DLD1 (cell line): ENCODE measurements at regions not wholly inside any gene's neighbourhood (a gene's known extent, or its start where the extent isn't known, plus 50 kb on each side); places are given as distances from the start of the nearest gene placed in this dataset.
"Not testable (repeated sequence)": the region's sequence is repeated elsewhere in the genome, so short reads cannot be mapped to it uniquely, and the experiment has no call there.

Source experiments
- in situ Hi-C: cut with HindIII; loops from 2 replicates; pipeline ENCODE4 v1.10.0; 2017; ENCODE audit warnings: low sequenced_read_pairs

- in situ Hi-C loops: no loop called here
Observed at GRCh38 chr1:101463195-101463594, 226.4 kb downstream of the S1PR1 start.

GRCh38 chr1:101465941-101466340 lies 229.1 kb downstream of the S1PR1 start:
- in situ Hi-C loops: no loop called here

GRCh38 chr1:101474039-101474665 lies 237.3 kb downstream of the S1PR1 start:
- in situ Hi-C loops: no loop called here

- in situ Hi-C loops: no loop called here
Observed at GRCh38 chr1:101476541-101476940, 239.7 kb downstream of the S1PR1 start.

- in situ Hi-C loops: no loop called here
Observed at GRCh38 chr1:101479945-101480344, 243.1 kb downstream of the S1PR1 start.

- in situ Hi-C loops: no loop called here
Observed at GRCh38 chr1:101482306-101482705, 245.5 kb downstream of the S1PR1 start.

- in situ Hi-C loops: no loop called here
Observed at GRCh38 chr1:101483982-101484688, 247.3 kb downstream of the S1PR1 start.

GRCh38 chr1:101484689-101485338 lies 248.0 kb downstream of the S1PR1 start:
- in situ Hi-C loops: no loop called here

- in situ Hi-C loops: no loop called here
Observed at GRCh38 chr1:101485712-101486111, 248.9 kb downstream of the S1PR1 start.

GRCh38 chr1:101492144-101492543 lies 255.3 kb downstream of the S1PR1 start:
- in situ Hi-C loops: not testable (repeated sequence)

- in situ Hi-C loops: not testable (repeated sequence)
Observed at GRCh38 chr1:101493920-101494319, 257.1 kb downstream of the S1PR1 start.

GRCh38 chr1:101496109-101496508 lies 259.3 kb downstream of the S1PR1 start:
- in situ Hi-C loops: no loop called here

- in situ Hi-C loops: no loop called here
Observed at GRCh38 chr1:101497881-101498559, 261.2 kb downstream of the S1PR1 start.

- in situ Hi-C loops: not testable (repeated sequence)
Observed at GRCh38 chr1:101504106-101504505, 267.3 kb downstream of the S1PR1 start.

GRCh38 chr1:101505240-101505639 lies 268.4 kb downstream of the S1PR1 start:
- in situ Hi-C loops: not testable (repeated sequence)

- in situ Hi-C loops: no loop called here
Observed at GRCh38 chr1:101506541-101507164, 269.8 kb downstream of the S1PR1 start.

- in situ Hi-C loops: no loop called here
Observed at GRCh38 chr1:101507547-101507971, 270.7 kb downstream of the S1PR1 start.

- in situ Hi-C loops: no loop called here
Observed at GRCh38 chr1:101508913-101509312, 272.1 kb downstream of the S1PR1 start.

GRCh38 chr1:101509370-101509769 lies 272.6 kb downstream of the S1PR1 start:
- in situ Hi-C loops: no loop called here

- in situ Hi-C loops: no loop called here
Observed at GRCh38 chr1:101511202-101511891, 274.5 kb downstream of the S1PR1 start.
